Astrocyte of the hippocampus (primary cell): ENCODE measurements at regions not wholly inside any gene's neighbourhood (a gene's known extent, or its start where the extent isn't known, plus 50 kb on each side); places are given as distances from the start of the nearest gene placed in this dataset.

Experiments used
- DNase-seq: peaks from one replicate; pipeline ENCODE4 v3.0.0; 2011; ENCODE audit warnings: low read depth, low spot score

DNA sequence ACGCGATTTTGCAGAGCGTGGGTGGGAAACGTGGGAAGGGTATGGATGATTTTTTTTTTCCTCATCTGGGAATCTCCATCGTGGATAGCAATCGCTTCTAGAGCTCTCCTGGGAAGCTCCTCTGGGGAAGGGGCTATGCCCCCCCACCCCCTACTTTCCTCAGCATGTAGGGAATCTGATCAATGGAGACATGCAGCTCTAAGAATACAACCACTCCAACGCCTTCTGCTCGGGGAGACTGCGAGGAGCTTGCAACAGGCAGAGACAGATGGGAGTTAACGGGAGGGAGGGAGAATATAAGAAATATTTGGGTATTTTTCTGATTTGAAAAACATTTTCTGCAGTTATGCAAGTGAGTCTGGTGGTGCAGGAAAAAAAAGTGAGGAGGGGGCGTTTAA lies 104.6 kb upstream of the HSD17B12 start:
- DNase-seq: no peak

GRCh38 chr11:43576320-43576802 lies 104.2 kb upstream of the HSD17B12 start:
- peak; percentile 63 for DNase-seq

GRCh38 chr11:43576803-43577521 lies 103.6 kb upstream of the HSD17B12 start:
- peak; percentile 73 for DNase-seq

- DNase-seq: no peak
Observed at GRCh38 chr11:43577566-43578264, 102.8 kb upstream of the HSD17B12 start.

DNA sequence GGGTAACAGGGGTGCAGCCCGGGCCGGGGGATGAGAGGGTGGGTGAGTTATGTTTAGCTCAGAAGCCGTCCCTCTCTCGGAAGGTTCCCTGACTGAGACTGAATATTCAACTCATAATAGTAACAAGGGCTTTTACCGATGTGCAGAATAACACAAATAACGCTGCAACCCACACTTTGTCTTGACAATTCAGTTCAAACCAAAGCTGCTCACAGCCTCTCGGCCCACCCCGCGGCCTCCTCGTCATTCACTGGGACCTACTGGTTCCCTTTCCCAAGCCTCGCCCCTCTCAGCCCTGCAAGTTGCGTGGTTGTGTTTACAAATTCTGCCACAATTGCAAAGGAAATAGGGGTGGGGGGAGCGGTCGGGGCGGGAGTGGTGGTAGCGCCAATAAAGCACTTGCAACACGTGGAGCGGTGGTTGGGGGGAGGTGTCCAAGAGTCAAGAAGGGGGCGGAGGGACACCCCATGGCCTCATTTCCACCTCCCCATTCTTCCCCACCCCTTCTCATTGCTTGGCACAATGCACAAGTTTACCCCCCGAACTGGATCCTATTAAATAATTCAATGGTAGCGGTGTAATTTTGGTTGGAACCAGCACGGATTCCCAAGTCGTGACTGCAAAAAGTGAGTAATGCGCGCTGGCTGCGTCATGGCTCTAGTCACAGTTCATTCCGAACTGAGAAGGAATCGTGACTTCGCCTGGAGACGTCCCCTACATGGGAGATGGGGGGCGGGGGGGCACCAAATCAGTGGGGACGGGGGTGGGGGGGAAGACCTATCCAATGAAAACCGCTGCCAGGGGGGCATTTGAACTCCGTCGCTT lies 102.0 kb upstream of the HSD17B12 start:
- DNase-seq: peak; percentile 53

- DNase-seq: peak; percentile 71
Observed at GRCh38 chr11:43579171-43579918, 101.2 kb upstream of the HSD17B12 start.

- no peak for DNase-seq
Observed at GRCh38 chr11:43579919-43580276, 100.6 kb upstream of the HSD17B12 start.

DNA sequence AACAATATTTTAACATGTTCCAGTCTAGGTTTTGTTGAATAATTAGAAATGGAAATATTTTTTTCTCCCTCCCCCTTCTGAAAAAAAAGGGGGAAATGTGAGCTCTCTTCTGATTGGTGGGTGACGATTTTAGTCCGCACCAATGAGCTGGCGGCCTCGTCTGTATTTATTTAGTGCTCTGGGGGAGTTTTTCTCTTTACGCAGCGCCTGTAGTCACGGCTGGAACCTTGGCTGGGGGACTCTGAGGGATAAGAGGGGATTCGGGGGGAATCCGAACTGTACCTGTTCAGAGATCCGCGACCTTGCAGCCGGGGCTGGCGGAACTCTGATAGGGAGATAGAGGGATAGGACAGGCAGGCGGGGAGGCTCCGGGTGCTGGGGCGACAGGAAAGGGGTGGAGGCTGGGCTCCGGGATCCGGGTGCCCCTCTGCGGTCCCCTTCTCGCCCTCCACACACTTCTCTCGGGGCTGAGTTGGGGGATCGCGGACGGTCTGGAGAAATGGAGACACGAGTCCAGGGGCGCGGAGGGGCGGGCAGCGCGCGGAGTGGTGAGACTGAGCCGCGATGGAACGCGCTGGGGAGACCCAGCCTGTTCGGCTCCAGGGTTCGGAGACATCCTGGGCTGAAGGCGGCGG lies 99.7 kb upstream of the HSD17B12 start:
- DNase-seq: peak; percentile 43

DNA sequence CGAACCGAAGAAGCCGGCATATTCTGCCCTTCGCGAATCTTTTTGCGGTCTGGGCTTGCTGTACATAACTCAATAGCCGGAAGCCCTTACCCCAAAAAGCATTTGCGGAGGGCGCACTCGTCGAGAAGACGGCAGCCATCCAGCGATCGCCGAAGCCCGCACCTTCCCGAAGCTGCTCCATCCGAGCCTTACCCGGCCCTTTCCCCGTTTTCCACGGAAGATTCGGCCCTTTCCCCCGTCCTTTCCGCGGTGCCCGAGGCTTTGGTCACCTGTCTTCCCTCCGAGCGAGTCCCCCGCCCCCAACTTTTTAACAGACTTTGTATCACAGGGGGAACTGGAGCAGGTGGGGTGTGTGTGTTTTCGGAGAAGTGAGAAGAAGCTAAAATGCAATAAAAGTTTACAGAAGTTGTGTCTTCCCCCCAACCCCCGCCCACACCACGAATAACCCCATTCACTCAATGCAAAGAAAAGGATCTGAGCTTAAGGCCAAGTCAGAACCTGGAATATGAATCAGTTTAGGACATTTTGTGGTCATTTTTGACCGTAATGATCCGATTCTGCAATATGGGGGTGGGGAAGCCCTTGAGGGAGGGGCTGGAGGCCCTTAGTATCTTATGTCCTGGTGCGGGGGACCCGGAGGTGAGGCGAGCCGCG lies 99.0 kb upstream of the HSD17B12 start:
- no peak for DNase-seq

- peak; percentile 11 for DNase-seq
Observed at GRCh38 chr11:43582024-43582862, 98.3 kb upstream of the HSD17B12 start.

DNA sequence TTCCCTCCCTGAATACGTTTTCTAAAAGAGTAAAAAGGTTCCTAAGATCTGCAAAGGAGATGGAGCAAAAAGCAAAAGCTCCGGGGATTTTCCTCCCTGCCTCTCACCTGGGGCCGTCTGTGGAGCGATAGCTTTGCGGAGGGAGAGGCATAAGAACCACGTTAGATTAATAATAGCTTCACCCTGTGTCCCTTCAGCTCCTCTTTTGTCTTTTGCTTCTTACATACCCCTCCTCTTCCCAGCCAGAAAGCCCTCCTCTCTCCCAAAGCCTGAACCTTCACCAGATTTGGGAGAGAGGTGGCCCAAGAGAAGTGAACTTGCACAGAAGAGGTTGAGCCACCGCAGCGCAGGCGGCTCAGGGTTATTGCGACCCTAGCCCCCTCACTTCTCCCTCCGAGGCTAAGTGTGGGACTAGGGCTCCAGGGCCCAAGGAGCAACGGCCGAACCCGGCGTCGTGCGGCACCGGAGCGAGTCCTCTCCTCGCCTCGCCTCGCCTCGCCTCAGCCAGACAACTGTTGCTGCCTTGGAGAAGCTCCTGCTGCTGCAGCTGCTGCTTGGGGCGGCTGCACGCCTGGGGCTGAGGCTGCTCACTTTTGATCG lies 97.6 kb upstream of the HSD17B12 start:
- peak; percentile 20 for DNase-seq

GRCh38 chr11:43583548-43583947 lies 97.0 kb upstream of the HSD17B12 start:
- no peak for DNase-seq

DNA sequence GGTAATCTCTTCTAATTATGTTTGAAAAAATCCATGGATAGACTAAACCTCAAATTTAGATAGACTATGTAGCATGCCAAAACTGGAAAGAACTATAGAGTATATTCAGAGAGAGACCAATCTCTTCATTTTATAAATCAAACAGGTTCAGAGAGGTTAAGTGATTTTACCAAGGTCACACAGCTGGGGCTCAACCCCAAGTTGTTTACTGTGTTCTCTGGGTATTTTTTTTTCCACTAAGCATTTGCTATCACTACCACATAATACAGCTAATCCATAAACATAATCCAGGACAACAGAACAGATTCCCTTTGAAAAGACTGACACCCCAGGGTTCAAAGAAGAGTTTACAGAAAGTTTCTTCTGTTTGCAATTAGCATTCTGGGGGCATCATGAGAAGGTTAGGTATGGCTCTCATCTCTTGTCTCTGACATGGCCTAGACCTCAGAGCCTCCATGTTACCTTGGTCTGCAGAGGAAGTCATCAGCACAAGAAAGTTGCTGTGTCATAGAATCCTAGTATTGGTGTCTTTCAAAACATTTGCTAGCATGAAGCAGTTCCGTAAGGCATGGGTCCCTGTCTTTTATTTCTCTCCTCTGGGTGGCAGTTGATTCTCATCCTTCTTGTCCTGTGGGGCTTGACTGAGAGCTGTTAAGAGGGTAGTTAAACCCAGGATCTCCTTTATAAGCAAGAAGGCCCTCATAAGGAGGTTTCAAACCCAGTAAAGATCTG lies 94.5 kb upstream of the HSD17B12 start:
- DNase-seq: no peak

DNA sequence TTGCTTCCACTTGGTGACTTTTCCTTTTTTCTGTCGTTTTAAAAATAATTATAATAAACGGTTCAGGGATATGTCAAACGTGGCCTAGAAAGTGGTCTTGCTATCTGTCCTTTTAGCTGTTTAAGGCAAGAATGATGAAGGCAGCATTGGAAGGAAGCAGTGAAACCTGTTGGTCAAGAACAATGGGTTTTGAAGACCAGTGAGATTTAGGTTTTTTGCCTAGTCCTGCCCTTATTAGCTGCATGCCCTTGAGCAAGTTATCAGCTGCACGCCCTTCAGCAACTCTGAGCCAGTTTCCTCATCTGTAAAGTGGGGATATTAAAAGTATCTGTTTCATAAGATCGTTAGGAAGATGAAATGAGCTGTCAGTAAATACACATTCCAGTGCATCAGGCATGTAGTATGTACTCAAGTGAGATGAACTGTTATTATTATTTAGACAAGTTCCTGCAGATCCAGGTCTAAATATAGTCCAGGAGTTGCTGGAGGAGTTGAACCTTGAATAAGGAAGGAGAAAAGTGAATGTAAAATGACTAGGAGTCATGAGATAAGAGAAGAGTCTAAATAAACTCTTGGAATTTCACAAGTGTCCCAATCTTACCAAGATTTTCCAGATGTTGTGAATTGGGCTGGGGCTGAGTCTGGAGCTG lies 90.8 kb upstream of the HSD17B12 start:
- no peak for DNase-seq

DNA sequence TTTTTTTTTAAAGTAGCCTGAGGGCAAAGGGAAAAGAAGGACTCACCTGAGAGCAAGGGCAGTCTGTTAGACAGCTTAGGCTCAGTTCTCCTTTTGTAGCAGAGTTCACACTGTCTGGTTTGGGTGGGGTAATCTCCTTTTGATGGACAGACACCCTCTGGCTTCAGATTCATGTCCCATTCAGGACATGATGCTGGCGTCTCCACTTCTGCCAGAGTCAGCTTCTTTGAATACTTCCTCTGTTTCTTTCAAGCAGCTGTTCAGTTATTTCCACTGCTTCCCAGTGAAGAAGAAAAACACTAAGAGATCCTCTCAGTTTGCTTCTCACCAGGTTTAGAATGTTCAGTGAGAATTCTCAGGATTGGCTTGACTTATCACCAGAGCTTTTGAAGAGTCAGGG lies 79.0 kb upstream of the HSD17B12 start:
- DNase-seq: no peak

GRCh38 chr11:43602670-43603069 lies 77.9 kb upstream of the HSD17B12 start:
- no peak for DNase-seq

DNA sequence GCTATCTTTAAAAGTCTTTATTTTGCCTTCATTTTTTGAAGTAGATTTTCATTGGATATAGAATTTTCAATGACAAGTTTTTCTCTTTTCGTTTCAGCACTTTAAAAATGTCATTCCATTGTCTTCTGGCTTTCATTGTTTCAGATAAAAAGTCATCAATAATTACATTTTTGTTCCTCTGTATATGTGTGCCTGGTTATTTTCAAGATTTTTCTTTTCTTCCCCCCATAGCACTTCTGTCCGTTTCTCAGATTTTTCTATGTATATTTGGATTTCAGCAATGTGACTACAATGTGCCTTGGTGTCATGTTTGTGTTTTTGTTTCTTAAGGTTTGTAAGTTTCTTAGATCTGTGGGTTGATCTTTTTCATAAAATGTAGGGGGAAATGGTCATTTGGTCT lies 66.3 kb upstream of the HSD17B12 start:
- no peak for DNase-seq

- DNase-seq: no peak
Observed at GRCh38 chr11:43619863-43620505, 60.6 kb upstream of the HSD17B12 start.
